Parathyroid adenoma (tissue), 2 donors: ENCODE measurements at regions not wholly inside any gene's neighbourhood (a gene's known extent, or its start where the extent isn't known, plus 50 kb on each side); places are given as distances from the start of the nearest gene placed in this dataset.

ENCODE experiments used
- H2AFZ ChIP-seq: fragments of 300-600 bp; sonication (generic); one replicate; pipeline ENCODE4 v1.7.0; 2017; ENCODE audit warnings: antibody characterized with exemption, mild to moderate bottlenecking
- H3K27ac ChIP-seq: fragments of 300-600 bp; sonication (generic); one replicate; pipeline ENCODE4 v1.7.0; 2017
- H3K27me3 ChIP-seq: fragments of 300-600 bp; sonication (generic); one replicate; pipeline ENCODE4 v1.7.0; 2017; ENCODE audit warnings: low read length; ENCODE audit not compliant: control insufficient read depth, insufficient read depth
- H3K36me3 ChIP-seq: fragments of 300-600 bp; sonication (generic); one replicate; pipeline ENCODE4 v1.7.0; 2017; ENCODE audit warnings: low read length; ENCODE audit not compliant: control insufficient read depth, insufficient read depth
- H3K4me1 ChIP-seq: fragments of 300-600 bp; sonication (generic); one replicate; pipeline ENCODE4 v1.7.0; 2017; ENCODE audit warnings: control low read depth
- H3K4me2 ChIP-seq: fragments of 300-600 bp; sonication (generic); one replicate; pipeline ENCODE4 v1.7.0; 2017; ENCODE audit warnings: low read length
- H3K4me3 ChIP-seq: fragments of 300-600 bp; sonication (generic); one replicate; pipeline ENCODE4 v1.7.0; 2017; ENCODE audit warnings: low read depth, low read length
- H3K79me2 ChIP-seq: fragments of 300-600 bp; sonication (generic); one replicate; pipeline ENCODE4 v1.7.0; 2017; ENCODE audit warnings: control low read depth
- H3K9ac ChIP-seq: fragments of 300-600 bp; sonication (generic); one replicate; pipeline ENCODE4 v1.7.0; 2017; ENCODE audit warnings: mild to moderate bottlenecking
- H3K9me3 ChIP-seq: fragments of 300-600 bp; sonication (generic); one replicate; pipeline ENCODE4 v1.7.0; 2017; ENCODE audit warnings: low read length; ENCODE audit not compliant: control insufficient read depth
- TF ChIP-seq, protein P1 (sequence below): fragments of 300-600 bp; sonication (generic); IDR thresholded peaks from one replicate; pipeline ENCODE4 v1.7.0; 2017; ENCODE audit warnings: antibody characterized with exemption, mild to moderate bottlenecking
- donor health status: primary hyperparathyroidism.

DNA sequence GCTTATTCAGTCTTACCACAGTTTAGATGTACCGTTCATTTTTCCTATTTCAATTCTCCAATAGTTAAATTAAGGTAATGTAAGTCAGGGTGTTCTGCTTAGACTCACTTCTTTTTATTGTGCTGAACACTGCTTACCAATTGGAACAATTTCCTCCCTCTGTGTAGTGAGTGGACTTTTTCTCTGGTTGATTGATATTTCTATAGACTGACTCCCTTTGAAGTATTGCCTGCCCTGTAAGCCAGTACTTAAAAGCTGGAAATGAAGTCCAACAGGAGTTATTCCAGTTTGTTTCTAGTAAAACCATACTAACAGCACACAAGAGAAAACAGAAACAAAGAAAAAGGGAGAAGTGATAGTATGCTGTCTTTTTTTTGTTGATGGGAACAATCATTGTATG lies 1674.9 kb downstream of the REEP3 start:
- Histone ChIP-seq H3K4me1 (no peaks in the 10 kb centered on the region), H3K4me2 (no peak overlapping the region), H3K27me3 (no peaks in the 10 kb centered on the region), H3K79me2 (no peaks in the 10 kb centered on the region), H2AFZ (no peak overlapping the region), H3K4me3 (no peak overlapping the region), H3K9ac (no peak overlapping the region), H3K36me3 (no peaks in the 10 kb centered on the region), H3K9me3 (no peaks in the 10 kb centered on the region), H3K27ac (no peak overlapping the region)
- TF ChIP-seq, protein P1, sequence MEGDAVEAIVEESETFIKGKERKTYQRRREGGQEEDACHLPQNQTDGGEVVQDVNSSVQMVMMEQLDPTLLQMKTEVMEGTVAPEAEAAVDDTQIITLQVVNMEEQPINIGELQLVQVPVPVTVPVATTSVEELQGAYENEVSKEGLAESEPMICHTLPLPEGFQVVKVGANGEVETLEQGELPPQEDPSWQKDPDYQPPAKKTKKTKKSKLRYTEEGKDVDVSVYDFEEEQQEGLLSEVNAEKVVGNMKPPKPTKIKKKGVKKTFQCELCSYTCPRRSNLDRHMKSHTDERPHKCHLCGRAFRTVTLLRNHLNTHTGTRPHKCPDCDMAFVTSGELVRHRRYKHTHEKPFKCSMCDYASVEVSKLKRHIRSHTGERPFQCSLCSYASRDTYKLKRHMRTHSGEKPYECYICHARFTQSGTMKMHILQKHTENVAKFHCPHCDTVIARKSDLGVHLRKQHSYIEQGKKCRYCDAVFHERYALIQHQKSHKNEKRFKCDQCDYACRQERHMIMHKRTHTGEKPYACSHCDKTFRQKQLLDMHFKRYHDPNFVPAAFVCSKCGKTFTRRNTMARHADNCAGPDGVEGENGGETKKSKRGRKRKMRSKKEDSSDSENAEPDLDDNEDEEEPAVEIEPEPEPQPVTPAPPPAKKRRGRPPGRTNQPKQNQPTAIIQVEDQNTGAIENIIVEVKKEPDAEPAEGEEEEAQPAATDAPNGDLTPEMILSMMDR, result no peak

DNA sequence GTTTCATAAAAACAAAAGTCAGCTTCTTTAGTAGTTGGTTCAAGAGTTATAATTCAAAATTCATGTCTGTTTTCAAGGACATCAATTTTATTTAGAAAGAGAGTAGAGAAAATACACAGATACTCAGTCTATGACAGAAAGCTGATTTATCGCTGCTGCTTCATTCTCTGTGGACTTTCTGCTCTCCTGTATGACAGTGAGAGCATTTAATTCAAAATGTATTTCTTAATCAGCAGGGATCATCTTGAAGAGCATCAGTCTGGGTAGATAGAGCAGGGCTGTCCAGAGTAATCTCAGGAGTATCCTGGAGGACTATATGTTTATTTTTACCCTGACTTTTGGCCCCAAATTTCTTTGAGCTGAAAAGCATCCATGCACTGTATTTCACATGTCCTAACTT lies 1676.7 kb downstream of the REEP3 start:
- Histone ChIP-seq H3K9me3 (no peaks in the 10 kb centered on the region), H3K36me3 (no peaks in the 10 kb centered on the region), H3K4me1 (no peaks in the 10 kb centered on the region), H3K27me3 (no peaks in the 10 kb centered on the region), H3K4me3 (no peak overlapping the region), H3K27ac (no peak overlapping the region), H2AFZ (no peak overlapping the region), H3K9ac (no peak overlapping the region), H3K4me2 (no peak overlapping the region), H3K79me2 (no peaks in the 10 kb centered on the region)
- TF ChIP-seq, protein P1, result no peak

DNA sequence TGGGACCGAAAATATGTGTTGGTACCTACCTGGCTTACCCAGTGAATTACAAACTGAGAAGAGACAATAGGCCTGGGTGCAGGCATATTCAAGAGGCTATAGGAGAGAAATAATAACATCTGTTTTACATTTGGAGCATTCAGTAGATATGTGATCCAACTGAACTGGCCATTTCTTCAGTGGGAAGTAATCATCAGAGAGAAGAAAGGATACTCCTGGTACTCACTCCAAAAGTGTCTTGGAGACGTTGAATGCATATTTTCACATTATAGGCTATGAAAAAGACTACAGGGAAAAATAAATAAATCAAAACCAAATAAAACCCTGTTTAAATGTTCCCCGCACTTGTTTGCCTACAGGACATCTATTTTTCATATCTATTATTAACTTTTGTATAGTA lies 1680.3 kb downstream of the REEP3 start:
- TF ChIP-seq, protein P1, result no peak
- no peaks in the 10 kb centered on the region for H3K36me3 ChIP-seq
- no peaks in the 10 kb centered on the region for H3K4me1 ChIP-seq
- no peaks in the 10 kb centered on the region for H3K9me3 ChIP-seq
- no peaks in the 10 kb centered on the region for H3K27me3 ChIP-seq
- no peak overlapping the region for H2AFZ ChIP-seq
- no peaks in the 10 kb centered on the region for H3K79me2 ChIP-seq
- no peak overlapping the region for H3K9ac ChIP-seq
- no peak overlapping the region for H3K4me2 ChIP-seq
- H3K27ac ChIP-seq, result no peak overlapping the region
- no peak overlapping the region for H3K4me3 ChIP-seq

DNA sequence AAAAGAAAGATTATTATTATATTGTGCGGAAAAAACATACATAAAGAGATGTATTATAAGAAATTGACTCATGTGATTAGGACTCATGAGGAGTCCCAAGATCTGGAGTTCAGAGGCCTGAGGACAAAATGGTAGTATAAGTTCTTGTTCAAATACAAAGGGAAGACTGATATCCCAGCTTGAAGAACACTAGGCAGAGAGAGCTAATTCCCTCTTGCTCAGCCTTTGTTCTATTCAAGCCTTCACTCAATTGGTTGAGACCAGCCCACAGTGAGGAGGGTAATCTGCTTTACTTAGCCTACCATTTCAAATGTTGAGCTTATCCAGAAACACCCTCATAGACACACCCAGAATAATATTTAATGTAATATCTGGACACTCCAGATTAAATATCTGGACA lies 1683.8 kb downstream of the REEP3 start:
- Histone ChIP-seq H3K27ac (no peak overlapping the region), H3K79me2 (no peaks in the 10 kb centered on the region), H3K4me2 (no peak overlapping the region), H3K36me3 (no peaks in the 10 kb centered on the region), H3K27me3 (no peaks in the 10 kb centered on the region), H3K9me3 (no peaks in the 10 kb centered on the region), H3K4me1 (no peaks in the 10 kb centered on the region), H3K4me3 (no peak overlapping the region), H3K9ac (no peak overlapping the region), H2AFZ (no peak overlapping the region)
- TF ChIP-seq, protein P1, result no peak

DNA sequence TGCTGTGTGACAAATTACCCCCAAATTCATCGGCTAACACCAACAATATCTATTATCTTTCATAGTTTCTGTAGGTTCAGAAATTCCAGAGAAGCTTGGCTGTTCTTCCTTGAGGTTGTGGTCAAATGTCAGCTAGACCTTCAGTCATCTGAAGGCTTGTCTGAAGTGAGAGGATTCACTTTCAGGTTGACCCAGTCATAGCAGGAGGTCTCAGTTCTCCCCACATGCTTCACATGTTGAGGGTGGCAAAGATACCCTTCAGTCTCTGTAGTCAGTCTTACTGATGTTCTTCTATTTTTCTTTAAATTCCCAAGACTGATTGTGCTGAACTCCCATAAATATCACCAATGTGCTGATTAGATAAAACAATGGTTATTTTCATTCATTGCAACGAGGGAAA lies 1692.0 kb downstream of the REEP3 start:
- Histone ChIP-seq H3K27me3 (no peaks in the 10 kb centered on the region), H2AFZ (no peak overlapping the region), H3K36me3 (no peaks in the 10 kb centered on the region), H3K4me1 (no peaks in the 10 kb centered on the region), H3K9ac (no peak overlapping the region), H3K9me3 (no peaks in the 10 kb centered on the region), H3K79me2 (no peaks in the 10 kb centered on the region), H3K4me3 (no peak overlapping the region), H3K27ac (no peak overlapping the region), H3K4me2 (no peak overlapping the region)
- TF ChIP-seq, protein P1, result no peak
